ENCODE measurements at regions not wholly inside any gene's neighbourhood (a gene's known extent, or its start where the extent isn't known, plus 50 kb on each side); places are given as distances from the start of the nearest gene placed in this dataset.

- no TSS peak for BruUV-seq (replicated peaks)
- peaks cover 7% of the 10 kb centered on the region for H3K36me3 Mint-ChIP-seq (ENCODE audit: insufficient read depth, unreplicated experiment)
- CTCF ChIA-PET: interaction anchor here (0.6 kb wide), 1 partner anchor 458 kb away, joined by 3 read pairs; no protein-coding TSS in a partner anchor
- peak overlapping the region; percentile 25 for H3K4me3 Mint-ChIP-seq (ENCODE audit: low read depth, unreplicated experiment)
- H3K27ac Mint-ChIP-seq (ENCODE audit: unreplicated experiment): peak overlapping the region; percentile 82
- DNase-seq: peak; percentile 32
- intact Hi-C loops (cut with micrococcal nuclease; ENCODE audit: unreplicated experiment): no loop called here
- no peaks in the 10 kb centered on the region for H3K9me3 Mint-ChIP-seq (ENCODE audit: low read depth, unreplicated experiment)
- peaks cover 30% of the 10 kb centered on the region for H3K4me1 Mint-ChIP-seq (ENCODE audit: low read depth, unreplicated experiment)
- no peak for TF ChIP-seq CTCF (IDR thresholded peaks at IDR 0.05; ENCODE audit: unreplicated experiment)
- no peaks in the 10 kb centered on the region for H3K27me3 Mint-ChIP-seq (ENCODE audit: unreplicated experiment)
Measured at GRCh38 chr9:107712390-107712789, 222.8 kb upstream of the KLF4 start.

GRCh38 chr9:107711542-107711941 lies 222.0 kb upstream of the KLF4 start:
- intact Hi-C loops (cut with micrococcal nuclease; ENCODE audit: unreplicated experiment): no loop called here
- BruUV-seq (replicated peaks): no TSS peak

GRCh38 chr9:107710953-107711352 lies 221.4 kb upstream of the KLF4 start:
- TF ChIP-seq CTCF (IDR thresholded peaks at IDR 0.05; ENCODE audit: unreplicated experiment): no peak
- peaks cover 24% of the 10 kb centered on the region for H3K4me1 Mint-ChIP-seq (ENCODE audit: low read depth, unreplicated experiment)
- intact Hi-C loops (cut with micrococcal nuclease; ENCODE audit: unreplicated experiment): no loop called here
- DNase-seq: no peak
- H3K27ac Mint-ChIP-seq (ENCODE audit: unreplicated experiment): no peak overlapping the region
- CTCF ChIA-PET: interaction anchor here (0.8 kb wide), 1 partner anchor 12 kb away, joined by 3 read pairs; no protein-coding TSS in a partner anchor
- no peak overlapping the region for H3K4me3 Mint-ChIP-seq (ENCODE audit: low read depth, unreplicated experiment)
- no TSS peak for BruUV-seq (replicated peaks)
- H3K9me3 Mint-ChIP-seq (ENCODE audit: low read depth, unreplicated experiment): no peaks in the 10 kb centered on the region
- no peaks in the 10 kb centered on the region for H3K27me3 Mint-ChIP-seq (ENCODE audit: unreplicated experiment)
- peaks cover 7% of the 10 kb centered on the region for H3K36me3 Mint-ChIP-seq (ENCODE audit: insufficient read depth, unreplicated experiment)

More at GRCh38 chr9:107711542-107711941, 222.0 kb upstream of the KLF4 start:
- DNase-seq: peak; percentile 59
- H3K4me3 Mint-ChIP-seq (ENCODE audit: low read depth, unreplicated experiment): peak overlapping the region; percentile 25
- H3K4me1 Mint-ChIP-seq (ENCODE audit: low read depth, unreplicated experiment): peaks cover 24% of the 10 kb centered on the region
- no peaks in the 10 kb centered on the region for H3K9me3 Mint-ChIP-seq (ENCODE audit: low read depth, unreplicated experiment)
- no peak for TF ChIP-seq CTCF (IDR thresholded peaks at IDR 0.05; ENCODE audit: unreplicated experiment)
- no peaks in the 10 kb centered on the region for H3K27me3 Mint-ChIP-seq (ENCODE audit: unreplicated experiment)
- peak overlapping the region; percentile 82 for H3K27ac Mint-ChIP-seq (ENCODE audit: unreplicated experiment)
- CTCF ChIA-PET: interaction anchor here (0.6 kb wide), 1 partner anchor 459 kb away, joined by 3 read pairs; no protein-coding TSS in a partner anchor
- peaks cover 7% of the 10 kb centered on the region for H3K36me3 Mint-ChIP-seq (ENCODE audit: insufficient read depth, unreplicated experiment)

GRCh38 chr9:107710546-107710945 lies 221.0 kb upstream of the KLF4 start:
- no TSS peak for BruUV-seq (replicated peaks)
- no peak overlapping the region for H3K4me3 Mint-ChIP-seq (ENCODE audit: low read depth, unreplicated experiment)
- H3K27me3 Mint-ChIP-seq (ENCODE audit: unreplicated experiment): no peaks in the 10 kb centered on the region
- CTCF ChIA-PET: interaction anchor here (0.8 kb wide), 1 partner anchor 12 kb away, joined by 3 read pairs; no protein-coding TSS in a partner anchor
- no peak for TF ChIP-seq CTCF (IDR thresholded peaks at IDR 0.05; ENCODE audit: unreplicated experiment)
- intact Hi-C loops (cut with micrococcal nuclease; ENCODE audit: unreplicated experiment): no loop called here
- no peak for DNase-seq
- H3K36me3 Mint-ChIP-seq (ENCODE audit: insufficient read depth, unreplicated experiment): peaks cover 7% of the 10 kb centered on the region
- H3K4me1 Mint-ChIP-seq (ENCODE audit: low read depth, unreplicated experiment): peaks cover 24% of the 10 kb centered on the region
- no peaks in the 10 kb centered on the region for H3K9me3 Mint-ChIP-seq (ENCODE audit: low read depth, unreplicated experiment)
- H3K27ac Mint-ChIP-seq (ENCODE audit: unreplicated experiment): no peak overlapping the region
